ENCODE measurements at regions not wholly inside any gene's neighbourhood (a gene's known extent, or its start where the extent isn't known, plus 50 kb on each side); places are given as distances from the start of the nearest gene placed in this dataset.

GRCh38 chr13:47862841-47863240 is 138.2 kb downstream of the SUCLA2 start:
- no peak for TF ChIP-seq CTCF (IDR thresholded peaks at IDR 0.05)
- TF ChIP-seq POLR2A (IDR thresholded peaks at IDR 0.05): no peak
